DOHH2 (cell line): ENCODE measurements at regions not wholly inside any gene's neighbourhood (a gene's known extent, or its start where the extent isn't known, plus 50 kb on each side); places are given as distances from the start of the nearest gene placed in this dataset.

Source experiments
- H3F3A ChIP-seq: fragments of 200-600 bp; sonication (generic), shearing (Covaris generic); 2 replicates; pipeline ENCODE4 v1.6.0; 2016; ENCODE audit warnings: antibody characterized with exemption, mild to moderate bottlenecking; ENCODE audit not compliant: control insufficient read depth, insufficient read depth
- H3K27ac ChIP-seq: fragments of 200-600 bp; sonication (generic); 2 replicates; pipeline ENCODE4 v1.5.1; 2014; ENCODE audit warnings: low read depth, mild to moderate bottlenecking, low read length, moderate library complexity
- H3K27me3 ChIP-seq: fragments of 200-600 bp; sonication (generic); 2 replicates; pipeline ENCODE4 v1.6.1; 2014; ENCODE audit warnings: mild to moderate bottlenecking, low read length, mixed read lengths; ENCODE audit not compliant: control insufficient read depth
- H3K36me3 ChIP-seq: fragments of 200-600 bp; sonication (generic); 2 replicates; pipeline ENCODE4 v1.6.1; 2014; ENCODE audit warnings: mild to moderate bottlenecking, low read length, moderate library complexity, mixed read lengths; ENCODE audit not compliant: control insufficient read depth
- H3K4me1 ChIP-seq: fragments of 200-600 bp; sonication (generic); 2 replicates; pipeline ENCODE4 v1.6.1; 2014; ENCODE audit warnings: mild to moderate bottlenecking, low read length, mixed read lengths; ENCODE audit not compliant: control insufficient read depth
- H3K4me2 ChIP-seq: fragments of 200-600 bp; sonication (generic); 2 replicates; pipeline ENCODE4 v1.6.0; 2014; ENCODE audit warnings: mild to moderate bottlenecking, low read length, moderate library complexity
- H3K4me3 ChIP-seq: fragments of 200-600 bp; sonication (generic); 2 replicates; pipeline ENCODE4 v1.5.1; 2014; ENCODE audit warnings: mild to moderate bottlenecking, low read length, mixed read lengths
- H3K79me2 ChIP-seq: fragments of 200-600 bp; sonication (generic); 2 replicates; pipeline ENCODE4 v1.6.1; 2014; ENCODE audit warnings: mild to moderate bottlenecking, low read length, mixed read lengths; ENCODE audit not compliant: control insufficient read depth
- H3K9me2 ChIP-seq: fragments of 200-600 bp; sonication (generic); replicated peaks from 2 replicates; pipeline ENCODE4 v1.6.1; 2014; ENCODE audit warnings: mild to moderate bottlenecking, low read length, mixed read lengths; ENCODE audit not compliant: control insufficient read depth
- H3K9me3 ChIP-seq: fragments of 200-600 bp; sonication (generic); 2 replicates; pipeline ENCODE4 v1.6.1; 2014; ENCODE audit warnings: antibody characterized with exemption, low read length, mixed read lengths; ENCODE audit not compliant: control insufficient read depth, insufficient read depth
- H4K20me1 ChIP-seq: fragments of 200-600 bp; sonication (generic); 2 replicates; pipeline ENCODE4 v1.6.0; 2014; ENCODE audit warnings: low read depth, mild to moderate bottlenecking, antibody characterized with exemption, low read length, moderate library complexity; ENCODE audit not compliant: control insufficient read depth, insufficient read depth
- CTCF ChIP-seq: fragments of 200-600 bp; sonication (generic); IDR thresholded peaks from one replicate; pipeline ENCODE4 v1.5.1; 2014; ENCODE audit warnings: antibody characterized with exemption, mild to moderate bottlenecking, low read depth, low read length; ENCODE audit not compliant: poor library complexity, severe bottlenecking
- EZH2phosphoT487 ChIP-seq: fragments of 200-600 bp; sonication (generic); IDR thresholded peaks from 2 replicates; pipeline ENCODE4 v1.6.1; 2017; ENCODE audit warnings: borderline replicate concordance, mild to moderate bottlenecking, antibody characterized with exemption, low read length, moderate library complexity, mixed read lengths

GRCh38 chr7:82701949-82702348, 258.4 kb upstream of the CACNA2D1 start:
- TF ChIP-seq CTCF (no peak), EZH2phosphoT487 (no peak)
- no peaks in the 10 kb centered on the region for H3K36me3 ChIP-seq
- H3K27ac ChIP-seq = no peak overlapping the region
- no peak overlapping the region for H3K4me2 ChIP-seq
- no peaks in the 10 kb centered on the region for H3K79me2 ChIP-seq
- no peaks in the 10 kb centered on the region for H3F3A ChIP-seq
- no peaks in the 10 kb centered on the region for H3K9me2 ChIP-seq
- H3K27me3 ChIP-seq = no peaks in the 10 kb centered on the region
- no peaks in the 10 kb centered on the region for H3K4me1 ChIP-seq
- H3K4me3 ChIP-seq = no peak overlapping the region
- H3K9me3 ChIP-seq = no peaks in the 10 kb centered on the region
- H4K20me1 ChIP-seq = no peaks in the 10 kb centered on the region

GRCh38 chr7:82700741-82701140, 257.2 kb upstream of the CACNA2D1 start:
- TF ChIP-seq EZH2phosphoT487 = no peak
- no peak for TF ChIP-seq CTCF
- Histone ChIP-seq H3K4me2 (no peak overlapping the region), H3K79me2 (no peaks in the 10 kb centered on the region), H3K4me3 (no peak overlapping the region), H4K20me1 (no peaks in the 10 kb centered on the region), H3K9me3 (no peaks in the 10 kb centered on the region), H3K9me2 (no peaks in the 10 kb centered on the region), H3K36me3 (no peaks in the 10 kb centered on the region), H3K27ac (no peak overlapping the region), H3F3A (no peaks in the 10 kb centered on the region), H3K4me1 (no peaks in the 10 kb centered on the region), H3K27me3 (no peaks in the 10 kb centered on the region)

GRCh38 chr7:82699773-82700186, 256.2 kb upstream of the CACNA2D1 start:
- Histone ChIP-seq H3K79me2 (no peaks in the 10 kb centered on the region), H3K4me3 (no peak overlapping the region), H4K20me1 (no peaks in the 10 kb centered on the region), H3K36me3 (no peaks in the 10 kb centered on the region), H3K9me2 (no peaks in the 10 kb centered on the region), H3K27me3 (no peaks in the 10 kb centered on the region), H3K9me3 (no peaks in the 10 kb centered on the region), H3K27ac (no peak overlapping the region), H3F3A (no peaks in the 10 kb centered on the region), H3K4me1 (no peaks in the 10 kb centered on the region), H3K4me2 (no peak overlapping the region)
- TF ChIP-seq EZH2phosphoT487 (no peak), CTCF (no peak)

GRCh38 chr7:82697897-82698296, 254.3 kb upstream of the CACNA2D1 start:
- Histone ChIP-seq H3K4me2 (no peak overlapping the region), H4K20me1 (no peaks in the 10 kb centered on the region), H3K27me3 (no peaks in the 10 kb centered on the region), H3K36me3 (no peaks in the 10 kb centered on the region), H3K9me3 (no peaks in the 10 kb centered on the region), H3F3A (no peaks in the 10 kb centered on the region), H3K4me1 (no peaks in the 10 kb centered on the region), H3K4me3 (no peak overlapping the region), H3K9me2 (no peaks in the 10 kb centered on the region), H3K27ac (no peak overlapping the region), H3K79me2 (no peaks in the 10 kb centered on the region)
- no peak for TF ChIP-seq EZH2phosphoT487
- TF ChIP-seq CTCF = no peak
